ENCODE measurements at regions not wholly inside any gene's neighbourhood (a gene's known extent, or its start where the extent isn't known, plus 50 kb on each side); places are given as distances from the start of the nearest gene placed in this dataset.

GRCh38 chr12:93134175-93134890 lies 205.2 kb upstream of the EEA1 start:
- POLR2A ChIA-PET: no interaction called here
- Mint-ChIP-seq H3K4me1 (ENCODE audit: low read depth) (peaks cover 20% of the 10 kb centered on the region), H3K27ac (no peak overlapping the region), H3K9me3 (ENCODE audit: insufficient read depth) (no peaks in the 10 kb centered on the region), H3K27me3 (ENCODE audit: low read depth) (peaks cover 2% of the 10 kb centered on the region), H3K36me3 (ENCODE audit: low read depth) (no peaks in the 10 kb centered on the region), H3K4me3 (no peak overlapping the region)
- CTCF ChIA-PET: no interaction called here
- ATAC-seq (no peak), DNase-seq (no peak)

GRCh38 chr12:93134893-93135285 lies 205.8 kb upstream of the EEA1 start:
- peaks cover 20% of the 10 kb centered on the region for H3K4me1 Mint-ChIP-seq (ENCODE audit: low read depth)
- ChIA-PET CTCF (interaction anchor here (0.9 to 1.2 kb wide), 2 partner anchors 148 to 967 kb away, joined by 3 read pairs; no protein-coding TSS in a partner anchor), POLR2A (no interaction called here)
- DNase-seq (no peak), ATAC-seq (peak; percentile 35)
- H3K36me3 Mint-ChIP-seq (ENCODE audit: low read depth): no peaks in the 10 kb centered on the region
- H3K27me3 Mint-ChIP-seq (ENCODE audit: low read depth): peaks cover 2% of the 10 kb centered on the region
- no peaks in the 10 kb centered on the region for H3K9me3 Mint-ChIP-seq (ENCODE audit: insufficient read depth)
- peak overlapping the region; percentile 71 for H3K27ac Mint-ChIP-seq
- no peak overlapping the region for H3K4me3 Mint-ChIP-seq

GRCh38 chr12:93135286-93136239 lies 206.5 kb upstream of the EEA1 start:
- no peak overlapping the region for H3K4me3 Mint-ChIP-seq
- peak; percentile 21 for DNase-seq
- POLR2A ChIA-PET: no interaction called here

DNA sequence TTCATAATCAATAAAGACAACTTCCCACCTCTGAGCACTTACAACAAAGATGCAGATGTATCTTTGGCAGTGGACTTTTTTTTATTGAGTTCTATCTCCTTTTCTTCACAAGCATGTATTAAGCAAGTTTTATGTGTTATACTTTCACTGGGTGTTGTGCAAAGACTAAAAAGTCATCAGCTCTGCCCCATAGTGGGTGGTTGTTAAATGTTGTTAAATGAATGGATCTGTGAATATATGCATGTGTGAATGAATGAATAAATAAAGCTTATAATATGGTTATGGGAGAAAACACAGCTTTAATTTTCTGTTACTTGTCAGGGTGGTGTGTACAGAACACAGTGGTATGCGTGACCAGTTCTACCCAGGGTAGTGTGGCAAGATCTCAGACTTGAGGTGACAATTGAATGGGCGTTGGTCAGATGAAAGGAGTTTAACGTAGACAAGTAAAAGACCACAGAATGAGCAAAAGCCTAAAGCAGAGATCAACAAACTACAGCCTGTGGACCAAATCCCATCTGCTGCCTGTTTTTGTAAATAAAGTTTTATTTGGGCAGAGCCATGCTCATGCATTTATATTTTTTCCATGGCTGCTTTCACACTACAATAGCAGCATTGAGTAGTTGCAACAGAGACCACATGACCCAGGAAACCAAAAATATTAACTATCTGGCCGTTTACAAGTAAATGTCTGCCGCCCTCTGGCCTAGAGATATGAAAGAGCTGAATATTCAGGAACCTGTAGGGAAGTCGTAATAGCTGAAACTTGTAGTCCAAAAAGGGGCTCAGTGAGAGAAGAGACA lies 207.4 kb upstream of the EEA1 start:
- DNase-seq (no peak), ATAC-seq (no peak)
- Mint-ChIP-seq H3K27me3 (ENCODE audit: low read depth) (peaks cover 2% of the 10 kb centered on the region), H3K4me1 (ENCODE audit: low read depth) (peaks cover 20% of the 10 kb centered on the region), H3K4me3 (no peak overlapping the region), H3K9me3 (ENCODE audit: insufficient read depth) (no peaks in the 10 kb centered on the region), H3K27ac (no peak overlapping the region), H3K36me3 (ENCODE audit: low read depth) (no peaks in the 10 kb centered on the region)
- POLR2A ChIA-PET: no interaction called here
- CTCF ChIA-PET: interaction anchor here (0.9 to 1.8 kb wide), 3 partner anchors 39 to 244 kb away, joined by 4 to 7 read pairs (median 4); no protein-coding TSS in a partner anchor

More at GRCh38 chr12:93135286-93136239, 206.5 kb upstream of the EEA1 start:
- peak; percentile 64 for ATAC-seq
- CTCF ChIA-PET: interaction anchor here (0.9 to 1.8 kb wide), 4 partner anchors 38 to 967 kb away, joined by 3 to 7 read pairs (median 4); no protein-coding TSS in a partner anchor
- Mint-ChIP-seq H3K4me1 (ENCODE audit: low read depth) (peaks cover 20% of the 10 kb centered on the region), H3K27ac (peak overlapping the region; percentile 71), H3K27me3 (ENCODE audit: low read depth) (peaks cover 2% of the 10 kb centered on the region), H3K9me3 (ENCODE audit: insufficient read depth) (no peaks in the 10 kb centered on the region), H3K36me3 (ENCODE audit: low read depth) (no peaks in the 10 kb centered on the region)

- Mint-ChIP-seq H3K36me3 (ENCODE audit: low read depth) (no peaks in the 10 kb centered on the region), H3K4me1 (ENCODE audit: low read depth) (peaks cover 20% of the 10 kb centered on the region), H3K9me3 (ENCODE audit: insufficient read depth) (no peaks in the 10 kb centered on the region), H3K27me3 (ENCODE audit: low read depth) (peaks cover 3% of the 10 kb centered on the region), H3K27ac (no peak overlapping the region), H3K4me3 (no peak overlapping the region)
- no peak for DNase-seq
- no peak for ATAC-seq
- ChIA-PET CTCF (interaction anchor here (1.4 to 2.5 kb wide), 2 partner anchors 145 to 282 kb away, joined by 4 to 8 read pairs; no protein-coding TSS in a partner anchor), POLR2A (no interaction called here)
Observed at GRCh38 chr12:93137656-93138612, 208.8 kb upstream of the EEA1 start.

DNA sequence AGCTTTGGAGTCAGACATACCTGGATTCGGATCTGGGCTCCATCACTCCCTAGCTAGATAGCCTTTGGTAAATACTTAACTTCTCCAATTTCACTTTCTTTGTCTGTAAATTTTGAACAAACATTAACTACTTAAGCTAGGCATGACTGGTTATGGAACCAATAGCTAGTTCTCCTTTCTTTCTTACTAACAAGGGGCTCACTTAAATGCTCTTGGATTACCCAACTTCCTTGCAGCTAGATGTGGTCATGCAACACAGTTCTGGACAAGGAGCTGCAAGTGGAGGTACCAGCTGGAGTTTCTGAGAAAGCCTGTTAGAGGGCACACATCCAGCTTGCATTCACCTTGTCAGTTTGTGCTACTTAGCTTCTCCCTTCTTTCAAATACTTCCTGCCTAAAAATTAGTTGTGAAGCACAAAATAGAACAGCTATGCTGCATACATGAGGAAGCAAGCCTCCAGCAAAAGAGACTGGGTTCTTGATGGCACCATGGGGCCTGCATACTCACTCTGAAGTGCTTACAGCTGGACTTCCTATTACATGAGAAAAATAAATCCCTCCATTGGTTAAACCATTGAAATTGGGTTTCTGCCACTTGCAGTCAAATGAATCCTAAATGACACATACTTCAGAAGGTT lies 210.1 kb upstream of the EEA1 start:
- peaks cover 6% of the 10 kb centered on the region for H3K27me3 Mint-ChIP-seq (ENCODE audit: low read depth)
- H3K36me3 Mint-ChIP-seq (ENCODE audit: low read depth): no peaks in the 10 kb centered on the region
- DNase-seq: no peak
- no peaks in the 10 kb centered on the region for H3K9me3 Mint-ChIP-seq (ENCODE audit: insufficient read depth)
- no peak overlapping the region for H3K27ac Mint-ChIP-seq
- peaks cover 20% of the 10 kb centered on the region for H3K4me1 Mint-ChIP-seq (ENCODE audit: low read depth)
- ChIA-PET POLR2A (no interaction called here), CTCF (interaction anchor here (1.0 to 2.5 kb wide), 3 partner anchors 104 to 281 kb away, joined by 4 to 8 read pairs (median 4); no protein-coding TSS in a partner anchor)
- no peak overlapping the region for H3K4me3 Mint-ChIP-seq
- ATAC-seq: no peak

- Mint-ChIP-seq H3K4me1 (ENCODE audit: low read depth) (peaks cover 12% of the 10 kb centered on the region), H3K27ac (no peak overlapping the region), H3K27me3 (ENCODE audit: low read depth) (peaks cover 12% of the 10 kb centered on the region), H3K4me3 (no peak overlapping the region), H3K9me3 (ENCODE audit: insufficient read depth) (no peaks in the 10 kb centered on the region), H3K36me3 (ENCODE audit: low read depth) (no peaks in the 10 kb centered on the region)
- ATAC-seq (no peak), DNase-seq (no peak)
- ChIA-PET CTCF (interaction anchor here (1.2 kb wide), 1 partner anchor 240 kb away, joined by 3 read pairs; no protein-coding TSS in a partner anchor), POLR2A (no interaction called here)
Observed at GRCh38 chr12:93140325-93140724, 211.2 kb upstream of the EEA1 start.

DNA sequence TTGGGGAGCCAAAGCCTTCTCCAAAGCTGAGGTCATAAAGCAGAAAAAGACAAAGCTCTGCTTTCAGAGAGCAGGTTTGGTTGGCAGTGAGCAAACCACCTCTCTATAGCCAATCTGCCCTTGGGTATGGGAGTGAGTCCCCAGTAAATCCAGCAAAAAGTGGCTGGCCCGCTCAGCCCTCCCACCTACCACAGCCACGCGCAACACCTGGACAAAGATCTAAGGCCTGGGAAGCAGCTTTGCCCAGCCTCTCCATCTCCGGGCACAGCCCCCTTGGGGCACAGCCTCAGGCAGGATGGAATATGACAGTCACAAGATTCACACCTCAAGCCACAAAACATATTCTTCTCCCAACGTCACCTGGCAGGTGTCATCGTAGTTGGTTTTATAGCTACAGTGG lies 211.7 kb upstream of the EEA1 start:
- H3K4me1 Mint-ChIP-seq (ENCODE audit: low read depth): peaks cover 7% of the 10 kb centered on the region
- DNase-seq: no peak
- ATAC-seq: no peak
- POLR2A ChIA-PET: no interaction called here
- no peak overlapping the region for H3K27ac Mint-ChIP-seq
- H3K36me3 Mint-ChIP-seq (ENCODE audit: low read depth): no peaks in the 10 kb centered on the region
- peaks cover 12% of the 10 kb centered on the region for H3K27me3 Mint-ChIP-seq (ENCODE audit: low read depth)
- CTCF ChIA-PET: interaction anchor here (1.2 kb wide), 1 partner anchor 240 kb away, joined by 3 read pairs; no protein-coding TSS in a partner anchor
- no peak overlapping the region for H3K4me3 Mint-ChIP-seq
- no peaks in the 10 kb centered on the region for H3K9me3 Mint-ChIP-seq (ENCODE audit: insufficient read depth)

DNA sequence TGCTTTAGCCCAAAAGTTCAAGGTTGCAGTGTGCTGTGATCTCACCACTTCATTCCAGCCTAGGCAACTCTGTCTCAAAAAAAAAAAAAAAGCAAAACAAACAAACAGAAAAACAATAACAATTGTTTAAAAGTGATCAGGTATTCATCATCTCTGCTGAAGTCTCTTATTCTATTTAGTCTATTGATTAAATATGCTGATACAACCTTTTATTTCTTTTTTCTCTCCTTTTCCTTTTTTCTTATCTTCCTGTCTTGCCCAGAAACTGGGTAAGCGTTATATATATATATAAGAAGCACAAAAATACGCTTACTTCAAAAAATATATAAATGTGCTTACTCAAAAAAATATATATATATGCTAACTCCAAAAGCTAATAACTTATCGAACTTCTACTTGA lies 213.8 kb upstream of the EEA1 start:
- ChIA-PET POLR2A (no interaction called here), CTCF (interaction anchor here (1.0 kb wide), 1 partner anchor 155 kb away, joined by 3 read pairs; no protein-coding TSS in a partner anchor)
- Mint-ChIP-seq H3K36me3 (ENCODE audit: low read depth) (no peaks in the 10 kb centered on the region), H3K4me1 (ENCODE audit: low read depth) (no peaks in the 10 kb centered on the region), H3K4me3 (no peak overlapping the region), H3K27me3 (ENCODE audit: low read depth) (peaks cover 12% of the 10 kb centered on the region), H3K27ac (no peak overlapping the region), H3K9me3 (ENCODE audit: insufficient read depth) (no peaks in the 10 kb centered on the region)
- ATAC-seq (no peak), DNase-seq (no peak)

DNA sequence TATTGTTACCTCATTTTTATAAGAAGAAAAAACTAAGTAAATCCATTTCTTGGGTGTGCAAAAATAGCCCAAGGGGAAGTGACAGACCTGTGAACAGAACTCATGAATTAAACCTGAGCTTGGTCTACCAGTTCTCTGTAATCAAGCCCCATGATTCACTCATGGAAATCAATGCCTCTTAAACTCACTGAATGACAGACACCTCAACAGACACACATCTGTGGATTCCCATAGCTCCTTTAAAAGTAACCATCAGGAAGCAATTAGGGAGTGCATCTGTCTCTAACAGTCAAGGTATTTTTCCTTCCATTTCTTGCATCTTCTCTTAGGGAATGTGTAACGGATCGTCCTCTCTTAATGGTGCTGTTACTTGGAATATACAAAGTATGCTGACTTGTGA lies 215.0 kb upstream of the EEA1 start:
- Mint-ChIP-seq H3K36me3 (ENCODE audit: low read depth) (no peaks in the 10 kb centered on the region), H3K9me3 (ENCODE audit: insufficient read depth) (no peaks in the 10 kb centered on the region), H3K4me1 (ENCODE audit: low read depth) (no peaks in the 10 kb centered on the region), H3K27ac (no peak overlapping the region), H3K27me3 (ENCODE audit: low read depth) (peaks cover 12% of the 10 kb centered on the region), H3K4me3 (no peak overlapping the region)
- no peak for ATAC-seq
- DNase-seq: no peak
- ChIA-PET POLR2A (no interaction called here), CTCF (interaction anchor here (1.3 kb wide), 1 partner anchor 46 kb away, joined by 3 read pairs; no protein-coding TSS in a partner anchor)
